Activated CD4-positive, alpha-beta memory T cell treated with anti-CD3 and anti-CD28 coated beads, Interleukin-2, amount 10 ng/mL, durations not matched to agents 7 days and 5 days (primary cell): ENCODE measurements at regions not wholly inside any gene's neighbourhood (a gene's known extent, or its start where the extent isn't known, plus 50 kb on each side); places are given as distances from the start of the nearest gene placed in this dataset.
"Not testable (repeated sequence)": the region's sequence is repeated elsewhere in the genome, so short reads cannot be mapped to it uniquely, and the experiment has no call there.

Experiments
- CTCF ChIA-PET: fragments of 350-600 bp; sonication (Branson Sonifier 250); formaldehyde crosslinking; loops from one replicate; lab custom pipeline; 2021; ENCODE audit warnings: antibody characterized with exemption, inconsistent platforms; lab: Charles Lee
- POLR2A ChIA-PET: fragments of 350-600 bp; sonication (Branson Sonifier 250); formaldehyde crosslinking; loops from one replicate; lab custom pipeline; 2021; ENCODE audit warnings: antibody characterized with exemption; lab: Charles Lee
- DNase-seq: peaks from one replicate; pipeline ENCODE4 v3.0.0-alpha.2; 2020
- H3K27ac Mint-ChIP-seq: one replicate; pipeline ENCODE4 v1.8.0; 2021; ENCODE audit warnings: mild to moderate bottlenecking, mixed read lengths
- H3K27me3 Mint-ChIP-seq: one replicate; pipeline ENCODE4 v1.8.0; 2021; ENCODE audit warnings: mixed read lengths
- H3K36me3 Mint-ChIP-seq: one replicate; pipeline ENCODE4 v1.8.0; 2021; ENCODE audit warnings: low read depth, mixed read lengths
- H3K4me1 Mint-ChIP-seq: one replicate; pipeline ENCODE4 v1.8.0; 2021; ENCODE audit warnings: mixed read lengths
- H3K4me3 Mint-ChIP-seq: one replicate; pipeline ENCODE4 v1.8.0; 2021; ENCODE audit warnings: mild to moderate bottlenecking, mixed read lengths
- H3K9me3 Mint-ChIP-seq: one replicate; pipeline ENCODE4 v1.8.0; 2021; ENCODE audit warnings: mixed read lengths

- peaks cover 31% of the 10 kb centered on the region for H3K36me3 Mint-ChIP-seq
- peaks cover 72% of the 10 kb centered on the region for H3K4me1 Mint-ChIP-seq
- no peak overlapping the region for H3K4me3 Mint-ChIP-seq
- DNase-seq = no peak
- H3K27ac Mint-ChIP-seq = no peak overlapping the region
- H3K27me3 Mint-ChIP-seq = peaks cover 6% of the 10 kb centered on the region
- CTCF ChIA-PET = no interaction called here
- peaks cover 26% of the 10 kb centered on the region for H3K9me3 Mint-ChIP-seq
- POLR2A ChIA-PET = interaction anchor here (0.9 to 8.0 kb wide), 2 partner anchors 10 to 285 kb away, joined by 3 to 78 read pairs; no protein-coding TSS in a partner anchor
Observed at GRCh38 chr2:7440977-7441376, 523.8 kb downstream of the RNF144A start.

GRCh38 chr2:7441841-7442240 lies 524.6 kb downstream of the RNF144A start:
- Mint-ChIP-seq H3K9me3 (peaks cover 24% of the 10 kb centered on the region), H3K36me3 (peaks cover 27% of the 10 kb centered on the region), H3K4me1 (peaks cover 63% of the 10 kb centered on the region)
- H3K27ac Mint-ChIP-seq, DNase-seq, H3K27me3 Mint-ChIP-seq, H3K4me3 Mint-ChIP-seq: not testable (repeated sequence)
- ChIA-PET CTCF (interaction anchor here (1.5 kb wide), 1 partner anchor 21 kb away, joined by 3 read pairs; no protein-coding TSS in a partner anchor), POLR2A (interaction anchor here (0.6 to 8.0 kb wide), 3 partner anchors 9 to 25 kb away, joined by 3 to 78 read pairs (median 5); no protein-coding TSS in a partner anchor)

- ChIA-PET POLR2A (interaction anchor here (1.2 to 1.5 kb wide), 2 partner anchors 281 to 1237 kb away, joined by 3 read pairs; partner anchors contain the start of gene ID2), CTCF (interaction anchor here (0.7 kb wide), 1 partner anchor 17 kb away, joined by 3 read pairs; no protein-coding TSS in a partner anchor)
- DNase-seq = no peak
- H3K4me1 Mint-ChIP-seq = peaks cover 49% of the 10 kb centered on the region
- peaks cover 25% of the 10 kb centered on the region for H3K36me3 Mint-ChIP-seq
- H3K27ac Mint-ChIP-seq = peak overlapping the region; percentile 40
- H3K9me3 Mint-ChIP-seq = peaks cover 23% of the 10 kb centered on the region
- H3K4me3 Mint-ChIP-seq = no peak overlapping the region
- peaks cover 6% of the 10 kb centered on the region for H3K27me3 Mint-ChIP-seq
Observed at GRCh38 chr2:7444626-7445025, 527.4 kb downstream of the RNF144A start.

- ChIA-PET POLR2A (interaction anchor here (0.9 to 5.7 kb wide), 4 partner anchors 9 to 278 kb away, joined by 3 to 78 read pairs (median 32); no protein-coding TSS in a partner anchor), CTCF (no interaction called here)
- Mint-ChIP-seq H3K27me3 (no peaks in the 10 kb centered on the region), H3K4me1 (peaks cover 63% of the 10 kb centered on the region), H3K27ac (peak overlapping the region; percentile 66), H3K36me3 (peaks cover 14% of the 10 kb centered on the region), H3K9me3 (peaks cover 5% of the 10 kb centered on the region), H3K4me3 (no peak overlapping the region)
- no peak for DNase-seq
Observed at GRCh38 chr2:7448578-7449264, 531.5 kb downstream of the RNF144A start.

GRCh38 chr2:7449298-7449697 lies 532.1 kb downstream of the RNF144A start:
- Mint-ChIP-seq H3K4me3 (no peak overlapping the region), H3K27ac (peak overlapping the region; percentile 66), H3K4me1 (peaks cover 65% of the 10 kb centered on the region), H3K36me3 (peaks cover 16% of the 10 kb centered on the region), H3K27me3 (no peaks in the 10 kb centered on the region), H3K9me3 (peaks cover 5% of the 10 kb centered on the region)
- ChIA-PET POLR2A (interaction anchor here (1.2 to 5.7 kb wide), 5 partner anchors 10 to 1233 kb away, joined by 3 to 78 read pairs (median 17); partner anchors contain the start of gene ID2), CTCF (no interaction called here)
- DNase-seq = no peak

GRCh38 chr2:7450188-7450832 lies 533.1 kb downstream of the RNF144A start:
- DNase-seq = peak; percentile 56
- Mint-ChIP-seq H3K36me3 (peaks cover 16% of the 10 kb centered on the region), H3K4me1 (peaks cover 68% of the 10 kb centered on the region), H3K9me3 (peaks cover 3% of the 10 kb centered on the region), H3K4me3 (no peak overlapping the region), H3K27me3 (no peaks in the 10 kb centered on the region), H3K27ac (peak overlapping the region; percentile 97)
- ChIA-PET POLR2A (interaction anchor here (0.6 to 5.7 kb wide), 17 partner anchors 11 to 1232 kb away, joined by 3 to 78 read pairs (median 5); partner anchors contain the start of gene ID2), CTCF (interaction anchor here (1.0 to 2.2 kb wide), 3 partner anchors 13 to 275 kb away, joined by 3 to 7 read pairs (median 5); no protein-coding TSS in a partner anchor)

- POLR2A ChIA-PET = interaction anchor here (0.6 to 5.7 kb wide), 18 partner anchors 11 to 1231 kb away, joined by 3 to 78 read pairs (median 5); partner anchors contain the start of gene ID2
- no peaks in the 10 kb centered on the region for H3K9me3 Mint-ChIP-seq
- no peaks in the 10 kb centered on the region for H3K27me3 Mint-ChIP-seq
- no peak overlapping the region for H3K4me3 Mint-ChIP-seq
- H3K27ac Mint-ChIP-seq = peak overlapping the region; percentile 97
- peaks cover 16% of the 10 kb centered on the region for H3K36me3 Mint-ChIP-seq
- DNase-seq = peak; percentile 45
- CTCF ChIA-PET = interaction anchor here (1.0 to 2.2 kb wide), 3 partner anchors 14 to 275 kb away, joined by 3 to 7 read pairs (median 5); no protein-coding TSS in a partner anchor
- H3K4me1 Mint-ChIP-seq = peaks cover 65% of the 10 kb centered on the region
Observed at GRCh38 chr2:7450833-7451190, 533.6 kb downstream of the RNF144A start.

GRCh38 chr2:7452110-7452876 lies 535.1 kb downstream of the RNF144A start:
- H3K27ac Mint-ChIP-seq = peak overlapping the region; percentile 97
- no peak overlapping the region for H3K4me3 Mint-ChIP-seq
- no peaks in the 10 kb centered on the region for H3K27me3 Mint-ChIP-seq
- peaks cover 16% of the 10 kb centered on the region for H3K36me3 Mint-ChIP-seq
- CTCF ChIA-PET = interaction anchor here (2.2 kb wide), 1 partner anchor 273 kb away, joined by 5 read pairs; no protein-coding TSS in a partner anchor
- H3K9me3 Mint-ChIP-seq = peaks cover 2% of the 10 kb centered on the region
- DNase-seq = peak; percentile 54
- peaks cover 65% of the 10 kb centered on the region for H3K4me1 Mint-ChIP-seq
- POLR2A ChIA-PET = interaction anchor here (0.9 to 5.7 kb wide), 12 partner anchors 13 to 1230 kb away, joined by 3 to 78 read pairs (median 6); partner anchors contain the start of gene ID2

GRCh38 chr2:7454592-7454991 lies 537.4 kb downstream of the RNF144A start:
- no peak overlapping the region for H3K4me3 Mint-ChIP-seq
- ChIA-PET POLR2A (no interaction called here), CTCF (no interaction called here)
- H3K27me3 Mint-ChIP-seq = no peaks in the 10 kb centered on the region
- peaks cover 55% of the 10 kb centered on the region for H3K4me1 Mint-ChIP-seq
- peaks cover 2% of the 10 kb centered on the region for H3K9me3 Mint-ChIP-seq
- no peak overlapping the region for H3K27ac Mint-ChIP-seq
- peaks cover 12% of the 10 kb centered on the region for H3K36me3 Mint-ChIP-seq
- no peak for DNase-seq

GRCh38 chr2:7456762-7457161 lies 539.5 kb downstream of the RNF144A start:
- Mint-ChIP-seq H3K9me3 (peaks cover 3% of the 10 kb centered on the region), H3K36me3 (peaks cover 15% of the 10 kb centered on the region), H3K27ac (no peak overlapping the region), H3K4me3 (no peak overlapping the region), H3K4me1 (peaks cover 39% of the 10 kb centered on the region), H3K27me3 (no peaks in the 10 kb centered on the region)
- no peak for DNase-seq
- CTCF ChIA-PET = no interaction called here
- POLR2A ChIA-PET = no interaction called here

- DNase-seq = no peak
- CTCF ChIA-PET = no interaction called here
- Mint-ChIP-seq H3K27ac (no peak overlapping the region), H3K9me3 (peaks cover 7% of the 10 kb centered on the region), H3K27me3 (no peaks in the 10 kb centered on the region), H3K36me3 (peaks cover 8% of the 10 kb centered on the region), H3K4me3 (no peak overlapping the region), H3K4me1 (peaks cover 26% of the 10 kb centered on the region)
- POLR2A ChIA-PET = no interaction called here
Observed at GRCh38 chr2:7458066-7458465, 540.9 kb downstream of the RNF144A start.

GRCh38 chr2:7467782-7468447 lies 550.7 kb downstream of the RNF144A start:
- ChIA-PET POLR2A (interaction anchor here (1.1 to 2.3 kb wide), 5 partner anchors 16 to 1213 kb away, joined by 3 to 7 read pairs (median 6); partner anchors contain the start of gene ID2), CTCF (no interaction called here)

More at GRCh38 chr2:7467782-7468447, 550.7 kb downstream of the RNF144A start:
- Mint-ChIP-seq H3K4me1 (peaks cover 31% of the 10 kb centered on the region), H3K27me3 (no peaks in the 10 kb centered on the region), H3K36me3 (peaks cover 23% of the 10 kb centered on the region), H3K9me3 (peaks cover 9% of the 10 kb centered on the region), H3K4me3 (no peak overlapping the region), H3K27ac (peak overlapping the region; percentile 77)
- DNase-seq = peak; percentile 61
